WTC11 (cell line): ENCODE measurements at regions not wholly inside any gene's neighbourhood (a gene's known extent, or its start where the extent isn't known, plus 50 kb on each side); places are given as distances from the start of the nearest gene placed in this dataset.

Experiments used
- ATAC-seq: fragments of 200-7000 bp; cut with Tn5 transposase; 2 replicates; pipeline ENCODE4 v1.10.0; 2021; ENCODE audit warnings: mild to moderate bottlenecking, moderate library complexity
- CTCF ChIA-PET: fragments of 300-600 bp; sonication (Branson Sonifier 250); formaldehyde crosslinking; loops from one replicate; lab custom pipeline; 2021; ENCODE audit warnings: antibody characterized with exemption; lab: Charles Lee
- POLR2A ChIA-PET: fragments of 350-600 bp; sonication (Branson Sonifier 250); formaldehyde crosslinking; loops from one replicate; lab custom pipeline; 2021; ENCODE audit warnings: antibody characterized with exemption; lab: Charles Lee
- DNase-seq: peaks from one replicate; pipeline ENCODE4 v3.0.0; 2021; ENCODE audit warnings: low spot score
- H3K27ac Mint-ChIP-seq: 2 replicates; pipeline ENCODE4 v1.8.0; 2021; ENCODE audit warnings: mixed read lengths
- H3K27me3 Mint-ChIP-seq: 2 replicates; pipeline ENCODE4 v1.8.0; 2021; ENCODE audit warnings: low read depth, mild to moderate bottlenecking, moderate library complexity, mixed read lengths
- H3K36me3 Mint-ChIP-seq: 2 replicates; pipeline ENCODE4 v1.8.0; 2021; ENCODE audit warnings: mixed read lengths
- H3K4me1 Mint-ChIP-seq: 2 replicates; pipeline ENCODE4 v1.8.0; 2022; ENCODE audit warnings: mixed read lengths
- H3K4me3 Mint-ChIP-seq: 2 replicates; pipeline ENCODE4 v1.8.0; 2021; ENCODE audit warnings: mild to moderate bottlenecking, moderate library complexity, mixed read lengths
- H3K9me3 Mint-ChIP-seq: 2 replicates; pipeline ENCODE4 v1.8.0; 2021; ENCODE audit warnings: mixed read lengths
- IRF2 ChIP-seq: sonication (generic); formaldehyde crosslinking; IDR thresholded peaks from 2 replicates; pipeline ENCODE4 v1.8.0; 2022; ENCODE audit warnings: low read depth, missing genetic modification reagents, borderline replicate concordance
- MXD4 ChIP-seq: fragments of 250-450 bp; sonication (Bioruptor Pico); IDR thresholded peaks from 2 replicates; pipeline ENCODE4 v1.8.0; 2021; ENCODE audit warnings: mild to moderate bottlenecking, moderate library complexity, borderline replicate concordance
- NFYB ChIP-seq: sonication (generic); formaldehyde crosslinking; conservative IDR thresholded peaks from 2 replicates; pipeline ENCODE4 v1.8.0; 2022; ENCODE audit warnings: low read depth, missing genetic modification reagents
- NR1H2 ChIP-seq: sonication (generic); formaldehyde crosslinking; IDR thresholded peaks from 2 replicates; pipeline ENCODE4 v1.9.0; 2021; ENCODE audit warnings: mild to moderate bottlenecking, moderate library complexity, missing genetic modification reagents
- RELA ChIP-seq: sonication (generic); formaldehyde crosslinking; IDR thresholded peaks from 2 replicates; pipeline ENCODE4 v1.8.1; 2022; ENCODE audit warnings: missing genetic modification reagents, mild to moderate bottlenecking, borderline replicate concordance
- SMAD3 ChIP-seq: sonication (generic); formaldehyde crosslinking; IDR thresholded peaks from 2 replicates; pipeline ENCODE4 v1.8.0; 2022; ENCODE audit warnings: missing genetic modification reagents, mild to moderate bottlenecking, borderline replicate concordance
- SMAD4 ChIP-seq: sonication (generic); formaldehyde crosslinking; IDR thresholded peaks from 2 replicates; pipeline ENCODE4 v1.8.0; 2022; ENCODE audit warnings: mild to moderate bottlenecking, missing genetic modification reagents
- TEAD1 ChIP-seq: sonication (generic); formaldehyde crosslinking; IDR thresholded peaks from 2 replicates; pipeline ENCODE4 v1.8.0; 2022; ENCODE audit warnings: mild to moderate bottlenecking, missing genetic modification reagents
- ZNF416 ChIP-seq: fragments of 250-450 bp; sonication (Bioruptor Pico); IDR thresholded peaks from 2 replicates; pipeline ENCODE4 v1.9.0; 2021; ENCODE audit warnings: mild to moderate bottlenecking, inconsistent platforms
- ZNF671 ChIP-seq: fragments of 250-450 bp; sonication (Bioruptor Pico); IDR thresholded peaks from 2 replicates; pipeline ENCODE4 v1.8.0; 2021; ENCODE audit warnings: mild to moderate bottlenecking
- TF ChIP-seq, protein P1 (sequence below): sonication (generic); formaldehyde crosslinking; conservative IDR thresholded peaks from 2 replicates; pipeline ENCODE4 v1.8.1; 2023; ENCODE audit warnings: mild to moderate bottlenecking, low read depth, missing genetic modification reagents, moderate library complexity
- TF ChIP-seq, protein P2 (sequence below): fragments of 200-600 bp; IDR thresholded peaks from 2 replicates; pipeline ENCODE4 v1.8.0; 2022; ENCODE audit warnings: antibody characterized with exemption
- TF ChIP-seq, protein P3 (sequence below): sonication (generic); formaldehyde crosslinking; IDR thresholded peaks from 2 replicates; pipeline ENCODE4 v1.8.0; 2022; ENCODE audit warnings: missing genetic modification reagents
- TF ChIP-seq, protein P4 (sequence below): fragments of 250-450 bp; sonication (Bioruptor Pico); IDR thresholded peaks from 2 replicates; pipeline ENCODE4 v1.9.0; 2021; ENCODE audit warnings: mild to moderate bottlenecking, borderline replicate concordance
- TF ChIP-seq, protein P5 (sequence below): sonication (generic); formaldehyde crosslinking; IDR thresholded peaks from 2 replicates; pipeline ENCODE4 v1.8.0; 2022; ENCODE audit warnings: mild to moderate bottlenecking, missing genetic modification reagents
- TF ChIP-seq, protein P6 (sequence below): fragments of 250-450 bp; sonication (Bioruptor Pico); IDR thresholded peaks from 2 replicates; pipeline ENCODE4 v2.1.2; 2022; ENCODE audit warnings: mild to moderate bottlenecking, moderate library complexity
- TF ChIP-seq, protein P7 (sequence below): sonication (generic); formaldehyde crosslinking; IDR thresholded peaks from 2 replicates; pipeline ENCODE4 v1.8.0; 2022; ENCODE audit warnings: mild to moderate bottlenecking, missing genetic modification reagents

DNA sequence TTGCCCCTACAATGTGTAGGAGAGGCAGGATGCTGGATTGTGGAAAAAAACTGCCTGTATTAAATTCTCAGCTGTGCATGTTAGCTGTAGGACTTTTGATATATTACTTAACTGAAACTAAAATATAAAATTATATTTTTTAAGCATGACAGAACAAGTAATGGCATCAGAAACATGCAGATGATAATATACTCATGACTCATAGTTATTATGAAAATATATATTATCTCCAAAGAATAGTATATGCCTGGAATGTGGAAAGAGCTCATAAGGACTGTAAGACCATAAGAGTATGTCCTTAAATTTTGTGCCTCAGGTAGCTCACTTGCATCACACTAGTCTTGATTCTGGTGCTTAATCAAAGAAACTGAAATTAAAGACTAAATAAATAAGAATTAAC is 1100.6 kb downstream of the TECRL start (continued):
- TF ChIP-seq, protein P1, sequence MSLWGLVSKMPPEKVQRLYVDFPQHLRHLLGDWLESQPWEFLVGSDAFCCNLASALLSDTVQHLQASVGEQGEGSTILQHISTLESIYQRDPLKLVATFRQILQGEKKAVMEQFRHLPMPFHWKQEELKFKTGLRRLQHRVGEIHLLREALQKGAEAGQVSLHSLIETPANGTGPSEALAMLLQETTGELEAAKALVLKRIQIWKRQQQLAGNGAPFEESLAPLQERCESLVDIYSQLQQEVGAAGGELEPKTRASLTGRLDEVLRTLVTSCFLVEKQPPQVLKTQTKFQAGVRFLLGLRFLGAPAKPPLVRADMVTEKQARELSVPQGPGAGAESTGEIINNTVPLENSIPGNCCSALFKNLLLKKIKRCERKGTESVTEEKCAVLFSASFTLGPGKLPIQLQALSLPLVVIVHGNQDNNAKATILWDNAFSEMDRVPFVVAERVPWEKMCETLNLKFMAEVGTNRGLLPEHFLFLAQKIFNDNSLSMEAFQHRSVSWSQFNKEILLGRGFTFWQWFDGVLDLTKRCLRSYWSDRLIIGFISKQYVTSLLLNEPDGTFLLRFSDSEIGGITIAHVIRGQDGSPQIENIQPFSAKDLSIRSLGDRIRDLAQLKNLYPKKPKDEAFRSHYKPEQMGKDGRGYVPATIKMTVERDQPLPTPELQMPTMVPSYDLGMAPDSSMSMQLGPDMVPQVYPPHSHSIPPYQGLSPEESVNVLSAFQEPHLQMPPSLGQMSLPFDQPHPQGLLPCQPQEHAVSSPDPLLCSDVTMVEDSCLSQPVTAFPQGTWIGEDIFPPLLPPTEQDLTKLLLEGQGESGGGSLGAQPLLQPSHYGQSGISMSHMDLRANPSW (CRISPR knock-in tag): no peak
- TF ChIP-seq, protein P2, sequence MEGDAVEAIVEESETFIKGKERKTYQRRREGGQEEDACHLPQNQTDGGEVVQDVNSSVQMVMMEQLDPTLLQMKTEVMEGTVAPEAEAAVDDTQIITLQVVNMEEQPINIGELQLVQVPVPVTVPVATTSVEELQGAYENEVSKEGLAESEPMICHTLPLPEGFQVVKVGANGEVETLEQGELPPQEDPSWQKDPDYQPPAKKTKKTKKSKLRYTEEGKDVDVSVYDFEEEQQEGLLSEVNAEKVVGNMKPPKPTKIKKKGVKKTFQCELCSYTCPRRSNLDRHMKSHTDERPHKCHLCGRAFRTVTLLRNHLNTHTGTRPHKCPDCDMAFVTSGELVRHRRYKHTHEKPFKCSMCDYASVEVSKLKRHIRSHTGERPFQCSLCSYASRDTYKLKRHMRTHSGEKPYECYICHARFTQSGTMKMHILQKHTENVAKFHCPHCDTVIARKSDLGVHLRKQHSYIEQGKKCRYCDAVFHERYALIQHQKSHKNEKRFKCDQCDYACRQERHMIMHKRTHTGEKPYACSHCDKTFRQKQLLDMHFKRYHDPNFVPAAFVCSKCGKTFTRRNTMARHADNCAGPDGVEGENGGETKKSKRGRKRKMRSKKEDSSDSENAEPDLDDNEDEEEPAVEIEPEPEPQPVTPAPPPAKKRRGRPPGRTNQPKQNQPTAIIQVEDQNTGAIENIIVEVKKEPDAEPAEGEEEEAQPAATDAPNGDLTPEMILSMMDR: no peak

DNA sequence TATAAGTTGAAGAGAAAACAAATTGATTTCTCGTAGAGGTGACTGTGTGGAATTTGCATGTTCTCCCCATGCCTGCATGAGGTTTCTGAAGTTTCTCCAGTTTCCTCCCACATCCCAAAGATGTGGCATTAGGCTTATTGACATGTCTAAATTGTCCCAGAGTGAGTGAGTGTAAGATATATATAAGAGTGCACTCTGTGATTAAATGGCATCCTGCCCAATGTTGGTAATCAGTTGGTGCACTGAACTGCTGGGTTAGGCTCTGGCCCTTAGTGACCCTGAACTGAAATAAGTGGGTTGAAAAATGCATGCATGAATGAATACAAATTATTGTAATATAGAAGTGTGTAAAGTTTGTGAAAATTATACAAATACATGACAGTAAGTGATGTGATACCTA is 1106.5 kb downstream of the TECRL start:
- ATAC-seq (no peak), DNase-seq (no peak)
- H3K4me3 Mint-ChIP-seq: no peak overlapping the region
- ChIA-PET CTCF (no interaction called here), POLR2A (no interaction called here)
- no peaks in the 10 kb centered on the region for H3K4me1 Mint-ChIP-seq
- no peak for TF ChIP-seq NR1H2 (CRISPR knock-in tag)
- TF ChIP-seq TEAD1: no peak
- TF ChIP-seq, protein P3, sequence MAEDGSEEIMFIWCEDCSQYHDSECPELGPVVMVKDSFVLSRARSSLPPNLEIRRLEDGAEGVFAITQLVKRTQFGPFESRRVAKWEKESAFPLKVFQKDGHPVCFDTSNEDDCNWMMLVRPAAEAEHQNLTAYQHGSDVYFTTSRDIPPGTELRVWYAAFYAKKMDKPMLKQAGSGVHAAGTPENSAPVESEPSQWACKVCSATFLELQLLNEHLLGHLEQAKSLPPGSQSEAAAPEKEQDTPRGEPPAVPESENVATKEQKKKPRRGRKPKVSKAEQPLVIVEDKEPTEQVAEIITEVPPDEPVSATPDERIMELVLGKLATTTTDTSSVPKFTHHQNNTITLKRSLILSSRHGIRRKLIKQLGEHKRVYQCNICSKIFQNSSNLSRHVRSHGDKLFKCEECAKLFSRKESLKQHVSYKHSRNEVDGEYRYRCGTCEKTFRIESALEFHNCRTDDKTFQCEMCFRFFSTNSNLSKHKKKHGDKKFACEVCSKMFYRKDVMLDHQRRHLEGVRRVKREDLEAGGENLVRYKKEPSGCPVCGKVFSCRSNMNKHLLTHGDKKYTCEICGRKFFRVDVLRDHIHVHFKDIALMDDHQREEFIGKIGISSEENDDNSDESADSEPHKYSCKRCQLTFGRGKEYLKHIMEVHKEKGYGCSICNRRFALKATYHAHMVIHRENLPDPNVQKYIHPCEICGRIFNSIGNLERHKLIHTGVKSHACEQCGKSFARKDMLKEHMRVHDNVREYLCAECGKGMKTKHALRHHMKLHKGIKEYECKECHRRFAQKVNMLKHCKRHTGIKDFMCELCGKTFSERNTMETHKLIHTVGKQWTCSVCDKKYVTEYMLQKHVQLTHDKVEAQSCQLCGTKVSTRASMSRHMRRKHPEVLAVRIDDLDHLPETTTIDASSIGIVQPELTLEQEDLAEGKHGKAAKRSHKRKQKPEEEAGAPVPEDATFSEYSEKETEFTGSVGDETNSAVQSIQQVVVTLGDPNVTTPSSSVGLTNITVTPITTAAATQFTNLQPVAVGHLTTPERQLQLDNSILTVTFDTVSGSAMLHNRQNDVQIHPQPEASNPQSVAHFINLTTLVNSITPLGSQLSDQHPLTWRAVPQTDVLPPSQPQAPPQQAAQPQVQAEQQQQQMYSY (CRISPR knock-in tag): no peak
- no peak for TF ChIP-seq SMAD3 (CRISPR knock-in tag)
- TF ChIP-seq ZNF416: no peak
- no peak for TF ChIP-seq RELA
- TF ChIP-seq, protein P4, sequence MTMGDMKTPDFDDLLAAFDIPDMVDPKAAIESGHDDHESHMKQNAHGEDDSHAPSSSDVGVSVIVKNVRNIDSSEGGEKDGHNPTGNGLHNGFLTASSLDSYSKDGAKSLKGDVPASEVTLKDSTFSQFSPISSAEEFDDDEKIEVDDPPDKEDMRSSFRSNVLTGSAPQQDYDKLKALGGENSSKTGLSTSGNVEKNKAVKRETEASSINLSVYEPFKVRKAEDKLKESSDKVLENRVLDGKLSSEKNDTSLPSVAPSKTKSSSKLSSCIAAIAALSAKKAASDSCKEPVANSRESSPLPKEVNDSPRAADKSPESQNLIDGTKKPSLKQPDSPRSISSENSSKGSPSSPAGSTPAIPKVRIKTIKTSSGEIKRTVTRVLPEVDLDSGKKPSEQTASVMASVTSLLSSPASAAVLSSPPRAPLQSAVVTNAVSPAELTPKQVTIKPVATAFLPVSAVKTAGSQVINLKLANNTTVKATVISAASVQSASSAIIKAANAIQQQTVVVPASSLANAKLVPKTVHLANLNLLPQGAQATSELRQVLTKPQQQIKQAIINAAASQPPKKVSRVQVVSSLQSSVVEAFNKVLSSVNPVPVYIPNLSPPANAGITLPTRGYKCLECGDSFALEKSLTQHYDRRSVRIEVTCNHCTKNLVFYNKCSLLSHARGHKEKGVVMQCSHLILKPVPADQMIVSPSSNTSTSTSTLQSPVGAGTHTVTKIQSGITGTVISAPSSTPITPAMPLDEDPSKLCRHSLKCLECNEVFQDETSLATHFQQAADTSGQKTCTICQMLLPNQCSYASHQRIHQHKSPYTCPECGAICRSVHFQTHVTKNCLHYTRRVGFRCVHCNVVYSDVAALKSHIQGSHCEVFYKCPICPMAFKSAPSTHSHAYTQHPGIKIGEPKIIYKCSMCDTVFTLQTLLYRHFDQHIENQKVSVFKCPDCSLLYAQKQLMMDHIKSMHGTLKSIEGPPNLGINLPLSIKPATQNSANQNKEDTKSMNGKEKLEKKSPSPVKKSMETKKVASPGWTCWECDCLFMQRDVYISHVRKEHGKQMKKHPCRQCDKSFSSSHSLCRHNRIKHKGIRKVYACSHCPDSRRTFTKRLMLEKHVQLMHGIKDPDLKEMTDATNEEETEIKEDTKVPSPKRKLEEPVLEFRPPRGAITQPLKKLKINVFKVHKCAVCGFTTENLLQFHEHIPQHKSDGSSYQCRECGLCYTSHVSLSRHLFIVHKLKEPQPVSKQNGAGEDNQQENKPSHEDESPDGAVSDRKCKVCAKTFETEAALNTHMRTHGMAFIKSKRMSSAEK (CRISPR knock-in tag): no peak
- TF ChIP-seq, protein P5, sequence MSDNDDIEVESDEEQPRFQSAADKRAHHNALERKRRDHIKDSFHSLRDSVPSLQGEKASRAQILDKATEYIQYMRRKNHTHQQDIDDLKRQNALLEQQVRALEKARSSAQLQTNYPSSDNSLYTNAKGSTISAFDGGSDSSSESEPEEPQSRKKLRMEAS (CRISPR knock-in tag): no peak
- TF ChIP-seq SMAD4: no peak
- no peaks in the 10 kb centered on the region for H3K9me3 Mint-ChIP-seq
- no peaks in the 10 kb centered on the region; the same call in 1 of the 2 replicates for H3K27me3 Mint-ChIP-seq
- no peak overlapping the region for H3K27ac Mint-ChIP-seq
- H3K36me3 Mint-ChIP-seq: no peaks in the 10 kb centered on the region

DNA sequence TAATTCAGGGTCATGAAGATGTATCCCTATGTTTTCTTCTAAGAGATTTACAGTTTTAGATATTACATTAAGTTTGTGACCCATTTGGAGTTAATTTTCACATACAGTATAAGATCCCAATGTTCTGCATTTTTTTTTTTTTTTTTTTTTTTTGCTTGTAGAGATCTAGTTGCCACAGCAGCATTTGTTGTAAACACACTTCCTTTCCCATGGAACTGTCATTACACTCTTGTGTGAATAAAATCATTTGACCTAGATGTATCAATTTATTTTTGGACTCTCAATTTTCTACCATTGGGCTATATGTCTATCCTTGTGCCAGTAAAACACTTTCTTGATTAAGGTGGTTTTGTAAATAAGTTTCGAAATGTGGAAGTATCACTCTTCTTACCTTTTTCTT is 1107.2 kb downstream of the TECRL start:
- CTCF ChIA-PET: no interaction called here
- DNase-seq: no peak
- Mint-ChIP-seq H3K4me3 (no peak overlapping the region), H3K36me3 (no peaks in the 10 kb centered on the region), H3K9me3 (no peaks in the 10 kb centered on the region), H3K27ac (no peak overlapping the region), H3K4me1 (no peaks in the 10 kb centered on the region), H3K27me3 (no peaks in the 10 kb centered on the region; the same call in 1 of the 2 replicates)
- POLR2A ChIA-PET: no interaction called here
- TF ChIP-seq MXD4 (CRISPR knock-in tag) (no peak), IRF2 (CRISPR knock-in tag) (no peak), NFYB (CRISPR knock-in tag) (no peak), SMAD3 (CRISPR knock-in tag) (no peak), ZNF671 (CRISPR knock-in tag) (no peak)
- TF ChIP-seq, protein P6, sequence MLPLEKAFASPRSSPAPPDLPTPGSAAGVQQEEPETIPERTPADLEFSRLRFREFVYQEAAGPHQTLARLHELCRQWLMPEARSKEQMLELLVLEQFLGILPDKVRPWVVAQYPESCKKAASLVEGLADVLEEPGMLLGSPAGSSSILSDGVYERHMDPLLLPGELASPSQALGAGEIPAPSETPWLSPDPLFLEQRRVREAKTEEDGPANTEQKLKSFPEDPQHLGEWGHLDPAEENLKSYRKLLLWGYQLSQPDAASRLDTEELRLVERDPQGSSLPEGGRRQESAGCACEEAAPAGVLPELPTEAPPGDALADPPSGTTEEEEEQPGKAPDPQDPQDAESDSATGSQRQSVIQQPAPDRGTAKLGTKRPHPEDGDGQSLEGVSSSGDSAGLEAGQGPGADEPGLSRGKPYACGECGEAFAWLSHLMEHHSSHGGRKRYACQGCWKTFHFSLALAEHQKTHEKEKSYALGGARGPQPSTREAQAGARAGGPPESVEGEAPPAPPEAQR (CRISPR knock-in tag): no peak
- TF ChIP-seq, protein P7, sequence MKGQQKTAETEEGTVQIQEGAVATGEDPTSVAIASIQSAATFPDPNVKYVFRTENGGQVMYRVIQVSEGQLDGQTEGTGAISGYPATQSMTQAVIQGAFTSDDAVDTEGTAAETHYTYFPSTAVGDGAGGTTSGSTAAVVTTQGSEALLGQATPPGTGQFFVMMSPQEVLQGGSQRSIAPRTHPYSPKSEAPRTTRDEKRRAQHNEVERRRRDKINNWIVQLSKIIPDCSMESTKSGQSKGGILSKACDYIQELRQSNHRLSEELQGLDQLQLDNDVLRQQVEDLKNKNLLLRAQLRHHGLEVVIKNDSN (CRISPR knock-in tag): no peak
- no peak for ATAC-seq
